Stimulated activated CD4-positive, alpha-beta T cell treated with anti-CD3 and anti-CD28 coated beads, Interleukin-4, amount 100 ng/mL, for 4 hours (primary cell): ENCODE measurements at regions not wholly inside any gene's neighbourhood (a gene's known extent, or its start where the extent isn't known, plus 50 kb on each side); places are given as distances from the start of the nearest gene placed in this dataset.

Experiments
- DNase-seq, 2 experiments: peaks; one replicate each; pipeline ENCODE4 v3.0.0-alpha.2; 2020

- no peak for DNase-seq
Observed at GRCh38 chr4:178448372-178449035, 1006.3 kb upstream of the AGA start.

GRCh38 chr4:178450614-178451013 is 1008.4 kb upstream of the AGA start:
- DNase-seq: no peak

GRCh38 chr4:178453057-178453456 is 1010.8 kb upstream of the AGA start:
- DNase-seq: no peak

- DNase-seq: no peak
Observed at GRCh38 chr4:178457286-178457685, 1015.0 kb upstream of the AGA start.

DNA sequence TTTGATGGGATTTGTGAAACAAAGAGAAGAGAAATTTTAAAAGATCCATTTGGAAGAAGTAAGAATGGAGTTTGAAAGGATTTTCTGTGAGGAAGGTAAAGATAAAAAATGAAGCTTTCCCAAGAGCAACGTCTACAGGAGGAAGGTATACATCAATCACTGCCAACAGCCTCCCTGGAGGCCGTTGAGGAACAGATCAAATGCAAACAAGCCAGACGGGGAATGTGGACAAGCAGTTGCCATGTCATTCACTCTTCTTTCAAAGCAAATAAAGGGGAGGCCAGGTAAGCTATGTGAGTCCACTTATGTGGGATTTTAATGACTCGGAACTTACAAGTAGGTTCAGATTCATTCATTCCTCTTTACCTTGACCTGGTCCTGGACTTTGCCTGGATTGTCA is 1020.5 kb upstream of the AGA start:
- no peak for DNase-seq

DNA sequence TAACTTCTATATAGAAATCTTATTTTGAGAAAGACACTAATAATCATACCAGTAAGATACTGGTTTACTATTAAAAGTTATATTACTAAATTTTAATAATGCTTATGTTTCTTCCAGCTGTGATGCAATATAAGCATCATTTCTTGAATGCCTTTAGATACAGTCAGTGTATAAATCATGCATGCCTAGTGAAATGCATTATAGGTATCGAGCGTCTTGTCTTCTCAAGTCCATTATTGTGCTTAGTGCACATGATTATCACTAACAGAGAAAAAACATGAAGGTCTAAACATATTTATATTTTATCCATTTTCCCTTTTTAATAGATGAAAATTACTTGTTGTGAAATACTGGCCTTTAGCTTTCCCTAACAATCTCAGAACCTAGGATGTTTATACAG is 1021.5 kb upstream of the AGA start:
- DNase-seq: no peak

- DNase-seq: no peak
Observed at GRCh38 chr4:178470996-178471784, 1029.0 kb upstream of the AGA start.

- DNase-seq: no peak
Observed at GRCh38 chr4:178471994-178472393, 1029.8 kb upstream of the AGA start.

DNA sequence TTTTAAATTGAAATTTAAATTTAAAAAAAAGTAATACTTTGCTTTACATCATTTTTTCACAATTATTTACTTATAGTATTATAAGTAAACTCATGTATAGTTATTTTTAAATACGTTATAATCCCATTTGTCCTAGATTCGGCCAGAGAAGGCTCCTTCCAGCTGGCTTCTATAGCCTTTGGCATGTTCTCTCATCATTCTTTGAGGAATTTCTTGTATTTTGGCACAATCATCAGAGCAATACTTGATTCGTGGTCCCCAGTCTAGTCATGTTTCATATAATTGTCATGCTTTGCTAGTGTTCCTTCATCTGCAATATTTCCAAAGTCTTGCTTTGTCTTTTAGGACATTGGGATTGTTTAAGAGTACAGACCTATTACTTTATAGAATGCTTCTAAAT is 1037.9 kb upstream of the AGA start:
- no peak for DNase-seq

- no peak for DNase-seq
Observed at GRCh38 chr4:178480881-178481280, 1038.6 kb upstream of the AGA start.

GRCh38 chr4:178481564-178481963 is 1039.3 kb upstream of the AGA start:
- DNase-seq: no peak

DNA sequence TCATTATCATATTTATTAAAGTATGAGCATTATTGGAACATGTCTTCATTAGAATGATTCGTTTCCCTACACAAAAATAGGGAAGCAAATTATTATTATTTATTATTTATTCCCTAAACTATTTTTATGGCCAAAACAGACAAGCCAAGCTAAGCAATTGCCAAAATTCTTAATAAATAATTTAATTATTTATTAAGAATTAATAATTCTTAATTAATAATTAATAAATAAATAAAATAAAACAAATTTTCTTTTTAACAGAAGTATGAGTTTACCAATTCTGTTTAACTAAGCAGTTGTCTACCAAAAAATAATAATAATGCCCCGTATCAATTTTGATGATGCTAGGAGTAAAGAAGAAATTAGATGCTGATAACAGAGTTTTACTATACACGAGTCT is 1080.8 kb upstream of the AGA start:
- DNase-seq: no peak

GRCh38 chr4:178535939-178536579 is 1093.8 kb upstream of the AGA start:
- DNase-seq: no peak

DNA sequence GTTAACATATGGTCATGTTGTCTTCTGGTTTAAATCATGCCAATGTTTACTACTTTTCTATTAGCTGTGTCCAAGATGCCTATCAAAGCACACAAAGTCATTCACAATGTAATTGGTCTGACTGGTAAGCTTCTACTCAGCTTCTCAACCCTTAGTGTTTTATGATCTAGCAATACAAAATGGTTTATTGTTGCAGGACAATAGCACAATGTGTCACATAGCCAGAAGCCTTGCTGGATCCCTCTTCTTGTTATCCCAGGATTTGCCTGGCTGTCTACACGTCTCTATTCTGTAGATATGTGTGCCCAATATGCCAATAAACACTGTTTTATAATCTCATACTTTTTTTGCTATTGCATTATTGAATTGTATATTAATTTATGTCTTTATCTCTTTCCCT is 1111.0 kb upstream of the AGA start:
- no peak for DNase-seq

DNA sequence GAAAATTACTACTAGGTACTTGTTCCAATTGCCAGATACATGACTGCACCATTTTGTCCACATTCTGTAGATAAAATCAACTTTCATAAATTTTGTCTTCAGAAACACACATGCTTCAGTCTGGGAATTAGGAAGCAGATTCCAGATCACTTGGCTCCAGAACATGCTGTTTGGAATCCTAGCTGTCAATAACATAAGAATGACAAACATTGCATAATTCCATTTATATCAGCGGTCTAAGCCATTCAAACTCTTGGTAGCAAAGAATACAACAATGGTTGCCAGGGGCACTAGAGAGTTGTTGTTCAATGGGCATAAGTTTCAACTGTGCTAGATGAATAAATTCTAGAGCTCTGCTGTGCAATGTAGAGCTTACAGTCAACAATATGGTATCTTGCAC is 1112.1 kb upstream of the AGA start:
- DNase-seq: no peak

GRCh38 chr4:178556796-178557195 is 1114.6 kb upstream of the AGA start:
- DNase-seq: no peak

- DNase-seq: no peak
Observed at GRCh38 chr4:178577933-178578332, 1135.7 kb upstream of the AGA start.

GRCh38 chr4:178595500-178596138 is 1153.4 kb upstream of the AGA start:
- DNase-seq: no peak

- no peak for DNase-seq
Observed at GRCh38 chr4:178598672-178599071, 1156.4 kb upstream of the AGA start.

GRCh38 chr4:178599521-178599920 is 1157.3 kb upstream of the AGA start:
- no peak for DNase-seq

DNA sequence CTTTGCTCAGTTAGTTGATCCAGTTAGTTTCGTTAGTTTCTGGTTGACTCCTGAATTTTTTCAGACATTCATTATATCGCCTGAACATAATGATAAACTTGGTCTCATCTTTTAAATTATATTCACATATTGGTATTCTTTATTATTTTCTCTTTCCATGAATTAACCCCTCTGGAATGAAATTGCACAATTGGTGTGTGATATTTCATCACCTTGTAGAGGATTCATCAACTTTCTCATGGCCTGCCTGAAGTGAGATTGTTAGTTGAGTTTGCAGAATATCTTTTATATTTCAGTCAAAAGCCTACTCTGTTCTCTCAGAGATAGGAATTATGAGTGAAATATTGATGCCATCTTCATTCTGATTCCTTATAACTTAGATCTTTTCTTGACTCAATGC is 1160.6 kb upstream of the AGA start:
- no peak for DNase-seq

- no peak for DNase-seq
Observed at GRCh38 chr4:178611062-178611461, 1168.8 kb upstream of the AGA start.

GRCh38 chr4:178612733-178613132 is 1170.5 kb upstream of the AGA start:
- no peak for DNase-seq

- DNase-seq: no peak
Observed at GRCh38 chr4:178632415-178632814, 1190.2 kb upstream of the AGA start.
